Muscle of leg (tissue), 3 donors: ENCODE measurements at regions not wholly inside any gene's neighbourhood (a gene's known extent, or its start where the extent isn't known, plus 50 kb on each side); places are given as distances from the start of the nearest gene placed in this dataset.
A peak's percentile ranks its signal among the peaks of the same experiment; 100 is the strongest.
"Not testable (repeated sequence)": the region's sequence is repeated elsewhere in the genome, so short reads cannot be mapped to it uniquely, and the experiment has no call there.

Source experiments
- DNase-seq: peaks from one replicate; pipeline ENCODE4 v3.0.0; 2013
- H3K27ac ChIP-seq: one replicate; pipeline ENCODE4 v1.5.1; 2013; ENCODE audit warnings: mild to moderate bottlenecking, low read length, control low read depth
- H3K27me3 ChIP-seq: one replicate; pipeline ENCODE4 v1.6.1; 2013; ENCODE audit warnings: low read length; ENCODE audit not compliant: control insufficient read depth, insufficient read depth
- H3K36me3 ChIP-seq: one replicate; pipeline ENCODE4 v1.6.1; 2013; ENCODE audit warnings: low read length; ENCODE audit not compliant: control insufficient read depth, insufficient read depth
- H3K4me1 ChIP-seq: one replicate; pipeline ENCODE4 v1.6.1; 2013; ENCODE audit warnings: low read length; ENCODE audit not compliant: control insufficient read depth, insufficient read depth
- H3K4me3 ChIP-seq: one replicate; pipeline ENCODE4 v1.5.1; 2013; ENCODE audit warnings: low read length, control low read depth
- H3K9me3 ChIP-seq: replicated peaks from 2 replicates; pipeline ENCODE4 v1.6.1; 2013; ENCODE audit warnings: low read depth, low read length; ENCODE audit not compliant: control insufficient read depth
- WGBS: methylation state at CpG from one replicate; pipeline ENCODE4 v1.1.5; 2013; ENCODE audit warnings: missing lambda C conversion rate; ENCODE audit not compliant: insufficient coverage; 5-methylcytosine and 5-hydroxymethylcytosine counted together

DNA sequence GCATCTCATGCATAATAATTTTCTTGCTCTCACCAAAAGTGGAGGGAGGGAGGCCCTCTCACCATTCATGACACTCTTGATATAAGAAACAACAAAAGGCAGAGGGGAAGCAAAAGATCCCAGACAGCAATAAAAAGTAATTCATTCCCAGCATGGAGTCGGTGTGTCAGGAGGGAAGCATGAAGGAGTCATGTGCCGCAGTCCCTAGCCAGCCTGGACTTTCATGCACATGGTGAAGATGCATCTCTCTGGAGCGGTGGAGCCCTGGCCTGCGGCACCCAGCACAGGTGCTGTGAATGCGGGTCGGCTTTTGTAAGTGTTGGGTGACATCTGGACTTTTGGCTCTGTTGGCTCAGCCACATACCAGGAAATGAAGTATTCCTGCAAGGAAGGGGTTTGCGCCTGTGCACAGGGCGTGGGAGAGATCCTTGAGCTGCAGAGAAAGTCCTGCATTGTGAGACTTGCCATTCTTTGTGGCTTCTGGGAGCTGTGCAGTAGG is 119.4 kb downstream of the COPS8 start:
- Histone ChIP-seq H3K9me3 (no peaks in the 10 kb centered on the region), H3K27ac (peak overlapping the region; percentile 21), H3K27me3 (no peaks in the 10 kb centered on the region), H3K4me3 (no peak overlapping the region), H3K4me1 (peaks cover 46% of the 10 kb centered on the region), H3K36me3 (no peaks in the 10 kb centered on the region)
- WGBS, result 45% methylated on average over 8 of the region's 8 CpGs
- peak; percentile 43 for DNase-seq

DNA sequence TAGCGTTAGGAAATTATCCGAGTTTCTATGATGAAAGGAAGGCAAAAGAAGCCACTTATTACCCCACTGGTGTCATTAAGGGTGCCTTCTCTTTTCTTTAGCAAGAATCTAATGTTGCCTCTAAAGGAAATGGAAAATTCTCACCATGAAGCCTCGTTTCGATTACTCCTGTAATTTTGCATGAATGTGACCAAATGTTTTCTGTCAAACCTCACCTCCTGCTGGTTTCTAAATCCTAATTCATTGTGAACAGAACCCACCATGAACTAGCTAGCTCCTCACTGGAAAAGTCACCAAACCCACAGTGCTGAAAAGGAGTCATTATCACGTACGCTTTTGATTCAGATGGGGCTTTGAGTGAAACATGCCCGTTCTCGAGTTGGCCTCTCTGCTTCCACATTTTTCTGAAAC is 119.9 kb downstream of the COPS8 start:
- Histone ChIP-seq H3K36me3 (no peaks in the 10 kb centered on the region), H3K27ac (peak overlapping the region; percentile 21), H3K9me3 (no peaks in the 10 kb centered on the region), H3K4me3 (no peak overlapping the region), H3K4me1 (peaks cover 46% of the 10 kb centered on the region), H3K27me3 (no peaks in the 10 kb centered on the region)
- no peak for DNase-seq
- 37% methylated on average over 5 of the region's 8 CpGs for WGBS

DNA sequence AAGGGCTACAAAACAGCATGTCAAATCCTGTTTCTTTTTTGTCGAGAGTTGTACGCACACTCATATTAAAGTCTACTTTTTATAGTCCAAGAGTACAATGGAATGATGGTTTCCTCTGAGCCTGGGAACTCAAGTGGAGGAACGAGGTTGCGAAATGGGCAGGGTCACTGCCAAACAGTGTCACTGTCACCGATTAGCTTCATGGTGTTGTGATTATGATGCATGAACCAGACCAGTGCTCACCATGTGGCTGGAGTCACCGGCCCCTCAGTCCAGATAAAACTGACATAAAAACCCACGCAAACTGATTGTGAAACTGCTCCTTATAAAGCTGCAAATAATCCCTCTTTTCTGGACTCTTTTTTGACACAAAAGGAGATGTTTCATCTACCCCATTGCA is 122.0 kb downstream of the COPS8 start:
- no peak for DNase-seq
- Histone ChIP-seq H3K4me1 (peaks cover 38% of the 10 kb centered on the region), H3K36me3 (no peaks in the 10 kb centered on the region), H3K27ac (no peak overlapping the region), H3K4me3 (no peak overlapping the region), H3K9me3 (no peaks in the 10 kb centered on the region), H3K27me3 (no peaks in the 10 kb centered on the region)
- 53% methylated on average over 4 of the region's 7 CpGs for WGBS

DNA sequence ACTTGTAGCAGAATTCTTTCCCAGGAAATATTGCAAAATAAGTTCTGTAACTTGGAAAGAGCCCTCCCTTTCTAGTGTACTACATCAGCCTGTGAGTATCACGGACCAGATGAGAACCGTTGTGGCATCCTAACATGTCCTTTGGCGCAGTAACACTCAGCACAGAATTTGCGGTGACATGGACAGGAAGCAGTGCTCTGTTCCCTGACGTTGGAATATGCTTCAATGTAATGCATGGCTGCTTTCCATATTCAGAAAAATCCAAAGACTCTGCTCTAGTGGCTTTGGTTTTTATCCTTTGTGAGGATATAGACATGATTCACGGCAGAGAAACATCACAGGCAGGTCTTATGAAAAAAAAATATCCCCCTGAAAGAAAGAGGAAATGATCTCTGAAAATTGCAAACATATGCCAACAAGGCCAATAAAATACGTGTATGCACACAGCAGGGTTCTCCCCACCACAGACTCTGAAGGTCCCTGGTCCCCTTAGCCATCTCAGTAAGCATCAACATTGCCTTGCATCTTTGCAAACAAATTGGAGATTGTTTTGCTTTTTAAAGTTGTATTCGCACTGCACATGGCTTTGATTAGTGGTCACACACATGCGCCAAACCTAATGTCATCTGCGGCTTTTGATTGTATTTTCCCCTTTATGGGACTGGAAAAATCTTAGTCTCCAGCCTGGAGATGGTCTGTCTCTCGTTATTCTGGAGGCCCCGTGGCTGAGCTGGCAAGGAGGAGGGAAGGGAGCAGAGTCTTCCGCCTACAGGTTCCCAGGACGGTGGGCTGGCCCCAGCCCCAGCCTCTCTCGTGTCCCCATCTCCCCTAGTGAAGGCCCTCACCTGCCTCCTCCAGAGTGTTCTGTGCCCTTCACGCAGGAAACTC is 122.9 kb downstream of the COPS8 start:
- Histone ChIP-seq H3K36me3 (no peaks in the 10 kb centered on the region), H3K4me1 (peaks cover 41% of the 10 kb centered on the region), H3K27ac (peak overlapping the region; percentile 89), H3K4me3 (no peak overlapping the region), H3K27me3 (no peaks in the 10 kb centered on the region), H3K9me3 (no peaks in the 10 kb centered on the region)
- DNase-seq, result peak; percentile 92
- 14% methylated on average over 5 of the region's 16 CpGs for WGBS

DNA sequence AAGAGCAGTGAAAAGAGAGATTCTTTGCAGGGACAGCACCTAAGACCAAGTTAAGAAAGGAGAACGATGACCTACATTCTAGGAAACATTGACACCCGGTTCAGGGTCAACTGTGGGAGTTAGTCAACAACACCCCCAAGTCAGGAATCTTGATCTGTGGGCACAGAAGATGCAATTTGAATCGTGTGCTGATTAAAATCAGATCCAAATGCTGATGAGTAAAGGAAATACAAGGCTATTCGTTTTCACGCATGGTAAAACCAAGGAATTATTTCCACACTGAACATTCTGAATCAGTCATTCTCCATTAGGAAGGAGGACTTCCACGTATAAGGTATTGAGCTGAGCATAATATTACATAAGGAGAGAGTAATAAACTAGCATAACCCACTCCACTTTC is 124.2 kb downstream of the COPS8 start:
- no peaks in the 10 kb centered on the region for H3K36me3 ChIP-seq
- WGBS, result 94% methylated on average over 2 of the region's 6 CpGs
- H3K27ac ChIP-seq, result no peak overlapping the region

DNA sequence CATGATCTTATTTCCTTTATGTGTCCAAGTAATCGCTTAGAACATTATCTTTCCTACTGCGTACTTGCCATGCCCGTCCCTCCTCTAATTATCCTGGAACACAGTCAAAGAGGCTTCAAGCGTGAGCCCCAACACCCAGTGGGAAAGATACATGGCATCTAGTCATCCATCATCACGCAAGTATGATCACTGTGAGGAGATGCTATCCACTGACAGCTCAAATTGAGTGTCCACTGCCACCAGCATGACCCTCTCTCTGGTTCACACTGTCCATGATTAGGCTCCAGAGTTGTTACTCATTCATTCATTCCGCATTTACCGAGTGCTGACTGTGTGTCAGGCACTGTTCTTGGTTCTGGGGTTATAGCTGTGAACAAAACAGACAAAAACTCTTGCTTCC is 124.6 kb downstream of the COPS8 start:
- 82% methylated on average over 5 of the region's 7 CpGs for WGBS
- H3K9me3 ChIP-seq, result no peaks in the 10 kb centered on the region
- no peak for DNase-seq
- H3K27ac ChIP-seq, result no peak overlapping the region
- H3K4me3 ChIP-seq, result no peak overlapping the region
- peaks cover 40% of the 10 kb centered on the region for H3K4me1 ChIP-seq
- no peaks in the 10 kb centered on the region for H3K27me3 ChIP-seq
- H3K36me3 ChIP-seq, result no peaks in the 10 kb centered on the region

More for the DNA sequence above, 124.2 kb downstream of the COPS8 start:
- H3K4me1 ChIP-seq, result peaks cover 44% of the 10 kb centered on the region
- no peak for DNase-seq
- no peaks in the 10 kb centered on the region for H3K9me3 ChIP-seq
- no peak overlapping the region for H3K4me3 ChIP-seq
- no peaks in the 10 kb centered on the region for H3K27me3 ChIP-seq

DNA sequence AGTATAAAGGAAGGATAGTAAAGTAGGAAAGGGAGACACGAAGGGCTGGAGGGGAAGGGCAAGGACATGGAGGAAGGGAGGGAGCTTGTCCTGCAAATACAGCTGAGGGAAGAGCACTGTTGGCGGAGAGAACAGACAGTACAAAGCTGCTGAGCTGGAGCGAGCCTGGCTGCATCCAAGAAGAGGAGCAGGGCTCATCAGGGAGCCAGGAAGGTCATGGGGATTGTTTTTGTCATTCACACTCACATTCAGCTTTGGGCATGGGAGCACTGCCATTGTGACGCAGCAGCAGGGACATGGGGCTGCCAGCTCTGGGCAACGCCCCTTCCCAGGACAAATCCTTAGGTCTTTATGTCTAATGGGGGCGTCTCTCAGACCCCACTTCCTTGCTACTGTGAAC is 125.1 kb downstream of the COPS8 start:
- H3K27ac ChIP-seq, result no peak overlapping the region
- H3K9me3 ChIP-seq, result no peaks in the 10 kb centered on the region
- H3K4me1 ChIP-seq, result peaks cover 35% of the 10 kb centered on the region
- 74% methylated on average over 5 of the region's 6 CpGs for WGBS
- DNase-seq, result no peak
- H3K27me3 ChIP-seq, result no peaks in the 10 kb centered on the region
- H3K4me3 ChIP-seq, result no peak overlapping the region
- no peaks in the 10 kb centered on the region for H3K36me3 ChIP-seq

DNA sequence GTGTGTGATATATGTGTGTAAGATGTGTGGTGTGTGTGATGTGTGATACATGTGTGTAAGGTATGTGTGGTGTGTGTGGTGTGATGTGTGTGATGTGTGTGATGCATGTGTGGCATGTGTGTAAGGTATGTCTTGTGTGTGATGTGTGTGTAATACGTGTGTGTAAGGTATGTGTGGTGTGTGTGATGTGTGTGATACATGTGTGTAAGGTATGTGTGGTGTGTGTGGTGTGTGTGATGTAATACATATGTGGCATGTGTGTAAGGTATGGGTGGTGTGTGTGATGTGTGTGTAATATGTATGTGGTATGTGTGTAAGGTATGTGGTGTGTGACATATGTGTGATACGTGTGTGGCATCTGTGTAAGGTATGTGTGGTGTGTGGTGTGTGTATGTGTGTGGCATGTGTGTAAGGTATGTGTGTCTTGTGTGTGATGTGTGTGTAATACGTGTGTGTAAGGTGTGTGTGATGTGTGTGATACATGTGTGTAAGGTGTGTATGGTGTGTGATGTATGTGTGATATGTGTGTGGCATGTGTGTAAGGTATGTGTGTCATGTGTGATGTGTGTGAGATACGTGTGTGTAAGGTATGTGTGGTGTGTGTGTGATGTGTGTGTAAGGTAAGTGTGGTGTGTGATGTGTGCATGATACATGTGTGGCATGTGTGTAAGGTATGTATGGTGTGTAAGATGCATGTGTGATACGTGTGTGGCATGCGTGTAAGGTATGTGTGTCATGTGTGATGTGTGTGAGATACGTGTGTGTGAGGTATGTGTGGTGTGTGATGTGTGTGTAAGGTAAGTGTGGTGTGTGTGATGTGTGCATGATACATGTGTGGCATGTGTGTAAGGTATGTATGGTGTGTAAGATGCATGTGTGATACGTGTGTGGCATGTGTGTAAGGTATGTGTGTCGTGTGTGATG is 126.9 kb downstream of the COPS8 start:
- not testable (repeated sequence) for H3K36me3 ChIP-seq, H3K9me3 ChIP-seq, H3K27me3 ChIP-seq, H3K4me3 ChIP-seq, DNase-seq
- 98% methylated on average over 8 of the region's 9 CpGs for WGBS
- Histone ChIP-seq H3K4me1 (peaks cover 24% of the 10 kb centered on the region), H3K27ac (peak overlapping the region; percentile 79)

DNA sequence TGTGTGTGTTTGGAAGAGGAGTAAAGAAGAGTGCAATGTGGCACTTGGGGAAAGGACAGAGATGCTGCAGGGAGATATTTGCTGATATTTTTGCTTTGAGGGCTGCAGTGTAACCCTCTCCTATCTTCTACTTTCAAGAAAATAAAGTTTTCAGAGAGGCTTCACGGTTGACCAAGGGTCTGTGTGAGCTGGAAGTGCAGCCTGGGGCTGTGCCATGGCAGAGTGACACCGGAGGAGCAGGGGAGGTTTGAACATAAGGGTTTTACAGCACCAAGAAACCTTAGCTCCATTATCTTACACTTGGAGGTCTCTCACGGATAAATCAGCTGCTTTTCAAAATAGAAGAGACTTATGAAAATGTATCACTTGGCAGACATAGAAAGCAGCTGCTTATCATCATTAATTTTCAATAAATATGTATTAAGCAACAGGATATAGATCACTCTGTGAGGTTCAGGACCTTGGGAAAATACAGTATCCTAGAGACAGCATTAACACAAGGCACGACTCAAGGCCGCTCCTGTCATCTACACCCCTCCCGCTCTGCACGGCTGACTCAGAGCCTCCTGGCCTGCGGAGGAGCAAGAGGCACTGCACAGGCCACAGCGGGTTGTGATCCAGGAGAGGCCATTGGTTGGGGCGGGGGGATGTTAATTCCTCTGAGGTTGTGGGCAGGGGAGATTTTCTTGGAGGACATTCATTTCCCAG is 127.8 kb downstream of the COPS8 start:
- Histone ChIP-seq H3K9me3 (no peaks in the 10 kb centered on the region), H3K4me3 (no peak overlapping the region), H3K27me3 (no peaks in the 10 kb centered on the region), H3K4me1 (peaks cover 25% of the 10 kb centered on the region), H3K27ac (peak overlapping the region; percentile 79), H3K36me3 (no peaks in the 10 kb centered on the region)
- WGBS, result 24% methylated on average over 3 of the region's 10 CpGs
- DNase-seq, result peak; percentile 93
